ENCODE measurements at regions not wholly inside any gene's neighbourhood (a gene's known extent, or its start where the extent isn't known, plus 50 kb on each side); places are given as distances from the start of the nearest gene placed in this dataset.

DNA sequence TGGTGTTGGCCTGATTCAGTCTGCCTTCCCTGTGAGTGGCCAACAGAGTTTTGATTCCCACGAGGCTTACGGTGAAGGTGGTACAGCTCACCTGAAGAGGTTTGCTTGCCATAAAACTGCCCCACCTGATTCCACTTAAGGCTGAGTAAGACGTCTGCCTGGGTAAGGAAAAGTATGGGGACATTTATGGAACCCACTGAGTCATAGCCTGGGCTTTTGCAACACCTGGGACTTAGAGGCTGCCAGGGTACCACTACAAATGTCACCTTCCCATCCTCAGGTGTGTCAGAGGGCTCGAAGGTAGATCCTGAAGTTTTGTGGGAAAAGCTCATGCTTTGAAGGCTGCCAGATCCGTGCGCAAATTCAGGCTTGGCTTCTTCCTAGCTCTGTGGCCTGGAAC is 56.9 kb upstream of the SLCO2A1 start (continued):
- TF ChIP-seq, protein P1, sequence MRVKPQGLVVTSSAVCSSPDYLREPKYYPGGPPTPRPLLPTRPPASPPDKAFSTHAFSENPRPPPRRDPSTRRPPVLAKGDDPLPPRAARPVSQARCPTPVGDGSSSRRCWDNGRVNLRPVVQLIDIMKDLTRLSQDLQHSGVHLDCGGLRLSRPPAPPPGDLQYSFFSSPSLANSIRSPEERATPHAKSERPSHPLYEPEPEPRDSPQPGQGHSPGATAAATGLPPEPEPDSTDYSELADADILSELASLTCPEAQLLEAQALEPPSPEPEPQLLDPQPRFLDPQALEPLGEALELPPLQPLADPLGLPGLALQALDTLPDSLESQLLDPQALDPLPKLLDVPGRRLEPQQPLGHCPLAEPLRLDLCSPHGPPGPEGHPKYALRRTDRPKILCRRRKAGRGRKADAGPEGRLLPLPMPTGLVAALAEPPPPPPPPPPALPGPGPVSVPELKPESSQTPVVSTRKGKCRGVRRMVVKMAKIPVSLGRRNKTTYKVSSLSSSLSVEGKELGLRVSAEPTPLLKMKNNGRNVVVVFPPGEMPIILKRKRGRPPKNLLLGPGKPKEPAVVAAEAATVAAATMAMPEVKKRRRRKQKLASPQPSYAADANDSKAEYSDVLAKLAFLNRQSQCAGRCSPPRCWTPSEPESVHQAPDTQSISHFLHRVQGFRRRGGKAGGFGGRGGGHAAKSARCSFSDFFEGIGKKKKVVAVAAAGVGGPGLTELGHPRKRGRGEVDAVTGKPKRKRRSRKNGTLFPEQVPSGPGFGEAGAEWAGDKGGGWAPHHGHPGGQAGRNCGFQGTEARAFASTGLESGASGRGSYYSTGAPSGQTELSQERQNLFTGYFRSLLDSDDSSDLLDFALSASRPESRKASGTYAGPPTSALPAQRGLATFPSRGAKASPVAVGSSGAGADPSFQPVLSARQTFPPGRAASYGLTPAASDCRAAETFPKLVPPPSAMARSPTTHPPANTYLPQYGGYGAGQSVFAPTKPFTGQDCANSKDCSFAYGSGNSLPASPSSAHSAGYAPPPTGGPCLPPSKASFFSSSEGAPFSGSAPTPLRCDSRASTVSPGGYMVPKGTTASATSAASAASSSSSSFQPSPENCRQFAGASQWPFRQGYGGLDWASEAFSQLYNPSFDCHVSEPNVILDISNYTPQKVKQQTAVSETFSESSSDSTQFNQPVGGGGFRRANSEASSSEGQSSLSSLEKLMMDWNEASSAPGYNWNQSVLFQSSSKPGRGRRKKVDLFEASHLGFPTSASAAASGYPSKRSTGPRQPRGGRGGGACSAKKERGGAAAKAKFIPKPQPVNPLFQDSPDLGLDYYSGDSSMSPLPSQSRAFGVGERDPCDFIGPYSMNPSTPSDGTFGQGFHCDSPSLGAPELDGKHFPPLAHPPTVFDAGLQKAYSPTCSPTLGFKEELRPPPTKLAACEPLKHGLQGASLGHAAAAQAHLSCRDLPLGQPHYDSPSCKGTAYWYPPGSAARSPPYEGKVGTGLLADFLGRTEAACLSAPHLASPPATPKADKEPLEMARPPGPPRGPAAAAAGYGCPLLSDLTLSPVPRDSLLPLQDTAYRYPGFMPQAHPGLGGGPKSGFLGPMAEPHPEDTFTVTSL (CRISPR knock-in tag; IDR thresholded peaks at IDR 0.05; ENCODE audit: borderline replicate concordance) = no peak
- TF ChIP-seq FOSL1 (CRISPR knock-in tag; IDR thresholded peaks at IDR 0.05; ENCODE audit: borderline replicate concordance) (no peak), ZNF674 (CRISPR knock-in tag; IDR thresholded peaks at IDR 0.05; ENCODE audit: low read depth) (no peak)
- TF ChIP-seq, protein P2, sequence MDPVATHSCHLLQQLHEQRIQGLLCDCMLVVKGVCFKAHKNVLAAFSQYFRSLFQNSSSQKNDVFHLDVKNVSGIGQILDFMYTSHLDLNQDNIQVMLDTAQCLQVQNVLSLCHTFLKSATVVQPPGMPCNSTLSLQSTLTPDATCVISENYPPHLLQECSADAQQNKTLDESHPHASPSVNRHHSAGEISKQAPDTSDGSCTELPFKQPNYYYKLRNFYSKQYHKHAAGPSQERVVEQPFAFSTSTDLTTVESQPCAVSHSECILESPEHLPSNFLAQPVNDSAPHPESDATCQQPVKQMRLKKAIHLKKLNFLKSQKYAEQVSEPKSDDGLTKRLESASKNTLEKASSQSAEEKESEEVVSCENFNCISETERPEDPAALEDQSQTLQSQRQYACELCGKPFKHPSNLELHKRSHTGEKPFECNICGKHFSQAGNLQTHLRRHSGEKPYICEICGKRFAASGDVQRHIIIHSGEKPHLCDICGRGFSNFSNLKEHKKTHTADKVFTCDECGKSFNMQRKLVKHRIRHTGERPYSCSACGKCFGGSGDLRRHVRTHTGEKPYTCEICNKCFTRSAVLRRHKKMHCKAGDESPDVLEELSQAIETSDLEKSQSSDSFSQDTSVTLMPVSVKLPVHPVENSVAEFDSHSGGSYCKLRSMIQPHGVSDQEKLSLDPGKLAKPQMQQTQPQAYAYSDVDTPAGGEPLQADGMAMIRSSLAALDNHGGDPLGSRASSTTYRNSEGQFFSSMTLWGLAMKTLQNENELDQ (CRISPR knock-in tag; IDR thresholded peaks at IDR 0.05; ENCODE audit: borderline replicate concordance) = no peak
